K562 (cell line): ENCODE measurements at regions not wholly inside any gene's neighbourhood (a gene's known extent, or its start where the extent isn't known, plus 50 kb on each side); places are given as distances from the start of the nearest gene placed in this dataset.

Experiments used
- ATAC-seq: fragments of 200-7000 bp; cut with Tn5 transposase; 3 replicates; pipeline ENCODE4 v1.9.1; 2020; ENCODE audit warnings: moderate library complexity
- BruUV-seq: library from RNA; stranded (reverse); fragments of 400-500 nt; replicated peaks from 2 replicates; lab custom pipeline; 2021; lab: Mats Ljungman, UMichigan
- CTCF ChIA-PET: fragments of 300-600 bp; formaldehyde crosslinking; extraction: SDS; loops from one replicate; lab custom pipeline; 2021; ENCODE audit warnings: low intra/inter-chr PET ratio; lab: Yijun Ruan, JAX
- POLR2A ChIA-PET: fragments of 300-600, 350-650 bp; sonication (Branson Sonifier 250); formaldehyde crosslinking; extraction: SDS; loops from one replicate; lab custom pipeline; 2021; ENCODE audit warnings: antibody characterized with exemption, inconsistent platforms; lab: Yijun Ruan, JAX
- DNase-seq, 4 experiments: peaks; one replicate each; pipeline versions ENCODE4 v3.0.0 to v3.0.0-alpha.2; 2011 to 2018; ENCODE audit warnings: low spot score in 3 of 4, mixed read lengths in 3 of 4; ENCODE audit errors: extremely low read depth in 1 of 4
- FAIRE-seq: peaks from 2 replicates; lab custom pipeline; 2011; peaks lifted over from hg19 to GRCh38; lab: Jason Lieb, UNC
- H2AFZ ChIP-seq: 2 replicates; pipeline ENCODE4 v1.6.0; 2011; ENCODE audit warnings: low read depth, low read length, control low read depth, inconsistent platforms
- H3K27ac ChIP-seq: fragments of 200-600 bp; 3 replicates; pipeline ENCODE4 v1.8.0; 2011; ENCODE audit warnings: low read depth, mild to moderate bottlenecking, control low read depth, inconsistent platforms, low read length, moderate library complexity, mixed read lengths; ENCODE audit errors: extremely low read depth
- H3K27me3 ChIP-seq, 2 experiments: fragments of 300-600 bp in 1 of 2; 2 replicates in 1 of 2; 3 replicates in 1 of 2; pipeline versions ENCODE4 v1.6.0 to v1.8.0; 2011; ENCODE audit warnings: inconsistent platforms in 2 of 2, low read length in 2 of 2, mild to moderate bottlenecking in 1 of 2, mixed read lengths in 1 of 2, moderate library complexity in 1 of 2; ENCODE audit not compliant: control insufficient read depth in 2 of 2, insufficient read depth in 2 of 2
- H3K36me3 ChIP-seq: fragments of 300-600 bp; 3 replicates; pipeline ENCODE4 v1.8.0; 2011; ENCODE audit warnings: mild to moderate bottlenecking, low read length, inconsistent platforms; ENCODE audit not compliant: control insufficient read depth, insufficient read depth
- H3K4me1 ChIP-seq, 2 experiments: fragments of 200-600 bp in 1 of 2; replicated peaks in 1 of 2; 2 replicates in 1 of 2; 3 replicates in 1 of 2; pipeline versions ENCODE4 v1.5.1 to v1.8.0; 2011; ENCODE audit warnings: inconsistent platforms in 2 of 2, low read length in 2 of 2, mild to moderate bottlenecking in 1 of 2, mixed read lengths in 1 of 2, moderate library complexity in 1 of 2; ENCODE audit not compliant: control insufficient read depth in 2 of 2, insufficient read depth in 2 of 2
- H3K4me2 ChIP-seq: 2 replicates; pipeline ENCODE4 v1.6.1; 2011; ENCODE audit warnings: low read length, control low read depth, inconsistent platforms, mixed read lengths; ENCODE audit not compliant: insufficient read depth
- H3K4me3 ChIP-seq: fragments of 200-600 bp; sonication (generic), shearing (Covaris generic); 2 replicates; pipeline ENCODE4 v1.5.1; 2016; ENCODE audit warnings: control low read depth, inconsistent platforms
- H3K79me2 ChIP-seq: fragments of 200-600 bp; 3 replicates; pipeline ENCODE4 v1.8.0; 2011; ENCODE audit warnings: low read length, inconsistent platforms; ENCODE audit not compliant: control insufficient read depth, insufficient read depth
- H3K9ac ChIP-seq, 2 experiments: 2 replicates each; pipeline versions ENCODE4 v1.6.0 to v1.6.1; 2011; ENCODE audit warnings: low read depth in 2 of 2, low read length in 2 of 2, control low read depth in 1 of 2, inconsistent platforms in 1 of 2, mild to moderate bottlenecking in 1 of 2, mixed read lengths in 1 of 2; ENCODE audit not compliant: insufficient read depth in 1 of 2
- H3K9me1 ChIP-seq: one replicate; pipeline ENCODE4 v1.6.0; 2011; ENCODE audit warnings: inconsistent platforms, mild to moderate bottlenecking, low read length, moderate library complexity; ENCODE audit not compliant: control insufficient read depth, insufficient read depth
- H3K9me3 ChIP-seq: replicated peaks from 2 replicates; pipeline ENCODE4 v1.5.1; 2011; ENCODE audit warnings: low read depth, low read length, inconsistent platforms; ENCODE audit not compliant: control insufficient read depth, insufficient read depth
- H4K20me1 ChIP-seq: replicated peaks from 2 replicates; pipeline ENCODE4 v1.6.1; 2011; ENCODE audit warnings: low read length, inconsistent platforms, mixed read lengths; ENCODE audit not compliant: control insufficient read depth, insufficient read depth
- CBX1 ChIP-seq: sonication (generic); IDR thresholded peaks from 2 replicates; pipeline ENCODE4 v1.6.1; 2016; ENCODE audit warnings: antibody characterized with exemption, low read depth, mild to moderate bottlenecking
- CREB5 ChIP-seq: fragments of 250-450 bp; sonication (Bioruptor Pico); IDR thresholded peaks from 2 replicates; pipeline ENCODE4 v1.5.0; 2020; ENCODE audit warnings: mild to moderate bottlenecking
- FOXJ2 ChIP-seq: fragments of 200-800 bp; sonication (Bioruptor generic); IDR thresholded peaks from 2 replicates; pipeline ENCODE4 v1.6.1; 2016; ENCODE audit warnings: missing genetic modification characterization, missing compliant biosample characterization
- FOXO4 ChIP-seq: fragments of 450-650 bp; formaldehyde crosslinking; IDR thresholded peaks from 2 replicates; pipeline ENCODE4 v1.4.0; 2020; ENCODE audit warnings: mild to moderate bottlenecking, moderate library complexity
- IFI16 ChIP-seq: fragments of 250-450 bp; sonication (Bioruptor Pico); IDR thresholded peaks from 2 replicates; pipeline ENCODE4 v2.1.2; 2022; ENCODE audit warnings: mild to moderate bottlenecking, inconsistent platforms
- L3MBTL2 ChIP-seq: fragments of 450-650 bp; IDR thresholded peaks from 2 replicates; pipeline ENCODE4 v1.6.1; 2016; ENCODE audit warnings: mild to moderate bottlenecking, moderate library complexity
- MED1 ChIP-seq: sonication (generic); formaldehyde crosslinking; IDR thresholded peaks from 2 replicates; pipeline ENCODE4 v1.8.1; 2023; ENCODE audit warnings: missing genetic modification reagents, borderline replicate concordance
- NR1H2 ChIP-seq: sonication (generic); formaldehyde crosslinking; IDR thresholded peaks from 2 replicates; pipeline ENCODE4 v1.4.0; 2020; ENCODE audit warnings: mild to moderate bottlenecking, missing genetic modification reagents
- RBM34 ChIP-seq: fragments of 200-400 bp; formaldehyde crosslinking; IDR thresholded peaks from 2 replicates; pipeline ENCODE4 v1.6.1; 2018; ENCODE audit warnings: low read length, borderline replicate concordance; ENCODE audit not compliant: insufficient read depth
- RFX7 ChIP-seq: fragments of 250-450 bp; sonication (Bioruptor Pico); IDR thresholded peaks from 2 replicates; pipeline ENCODE4 v1.5.1; 2021; ENCODE audit warnings: mild to moderate bottlenecking
- ZBTB49 ChIP-seq: sonication (generic); formaldehyde crosslinking; IDR thresholded peaks from 2 replicates; pipeline ENCODE4 v1.8.0; 2022; ENCODE audit warnings: missing genetic modification reagents, mild to moderate bottlenecking, borderline replicate concordance
- ZNF436 ChIP-seq: fragments of 250-450, 450-650 bp; sonication (Bioruptor Pico); formaldehyde crosslinking; IDR thresholded peaks from 2 replicates; pipeline ENCODE4 v1.7.0; 2020; ENCODE audit warnings: mild to moderate bottlenecking
- WGBS: fragments of 100-300 bp; shearing (Covaris generic); methylation state at CpG from one replicate; pipeline ENCODE4 v1.1.6; 2016; ENCODE audit warnings: low coverage, mixed read lengths; ENCODE audit not compliant: insufficient coverage; ENCODE audit errors: missing lambda C conversion rate; 5-methylcytosine and 5-hydroxymethylcytosine counted together
- in situ Hi-C: fragments of 300-500 bp; cut with MboI; formaldehyde crosslinking; loops from 4 replicates; pipeline ENCODE4 v1.15.0; 2018; ENCODE audit warnings: inconsistent platforms, mixed read lengths
- intact Hi-C: fragments of 100-400 bp; cut with micrococcal nuclease; formaldehyde crosslinking; loops from 2 replicates; pipeline ENCODE4 v1.14.2; 2022

- no peak overlapping the region for H3K27ac ChIP-seq
- no peaks in the 10 kb centered on the region for H3K27me3 ChIP-seq
- H4K20me1 ChIP-seq: no peaks in the 10 kb centered on the region
- no peak overlapping the region for H3K9ac ChIP-seq
- 22% methylated on average over 2 of the region's 2 CpGs for WGBS
- H3K79me2 ChIP-seq: no peaks in the 10 kb centered on the region
- H3K9me3 ChIP-seq: 0 out of 2 replicates have a peak, but pooled peaks cover 2% of the 10 kb centered on the region
- no peak for DNase-seq
- H3K36me3 ChIP-seq: no peaks in the 10 kb centered on the region; the same call in 2 of the 3 replicates
- no peak for TF ChIP-seq ZNF436
- TF ChIP-seq NR1H2: no peak
- no peak for TF ChIP-seq MED1 (CRISPR knock-in tag)
- no peak for TF ChIP-seq ZBTB49
- TF ChIP-seq L3MBTL2: no peak
- TF ChIP-seq FOXO4: no peak
- TF ChIP-seq CBX1: no peak
- no peak for TF ChIP-seq RFX7 (CRISPR knock-in tag)
- TF ChIP-seq CREB5 (CRISPR knock-in tag): no peak
- TF ChIP-seq IFI16 (CRISPR knock-in tag): no peak
- TF ChIP-seq RBM34: no peak
- TF ChIP-seq FOXJ2: no peak
- no peak for FAIRE-seq
- H3K4me3 ChIP-seq: no peak overlapping the region
- in situ Hi-C loops (no loop called here), intact Hi-C loops (no loop called here)
- no peak for ATAC-seq
- no TSS peak for BruUV-seq
- H3K9me1 ChIP-seq: no peaks in the 10 kb centered on the region
- H3K4me2 ChIP-seq: no peak overlapping the region
- no peaks in the 10 kb centered on the region for H3K4me1 ChIP-seq
- no peak overlapping the region for H2AFZ ChIP-seq
- ChIA-PET POLR2A (no interaction called here), CTCF (no interaction called here)
Observed at GRCh38 chr21:23949493-23949892, 1657.8 kb downstream of the MRPL39 start.
